K562 (cell line): ENCODE measurements at regions not wholly inside any gene's neighbourhood (a gene's known extent, or its start where the extent isn't known, plus 50 kb on each side); places are given as distances from the start of the nearest gene placed in this dataset.

Experiments used
- ATAC-seq: fragments of 200-7000 bp; cut with Tn5 transposase; 3 replicates; pipeline ENCODE4 v1.9.1; 2020; ENCODE audit warnings: moderate library complexity
- BruUV-seq: library from RNA; stranded (reverse); fragments of 400-500 nt; replicated peaks from 2 replicates; lab custom pipeline; 2021; lab: Mats Ljungman, UMichigan
- CTCF ChIA-PET: fragments of 300-600 bp; formaldehyde crosslinking; extraction: SDS; loops from one replicate; lab custom pipeline; 2021; ENCODE audit warnings: low intra/inter-chr PET ratio; lab: Yijun Ruan, JAX
- POLR2A ChIA-PET: fragments of 300-600, 350-650 bp; sonication (Branson Sonifier 250); formaldehyde crosslinking; extraction: SDS; loops from one replicate; lab custom pipeline; 2021; ENCODE audit warnings: antibody characterized with exemption, inconsistent platforms; lab: Yijun Ruan, JAX
- DNase-seq, 4 experiments: peaks; one replicate each; pipeline versions ENCODE4 v3.0.0 to v3.0.0-alpha.2; 2011 to 2018; ENCODE audit warnings: low spot score in 3 of 4, mixed read lengths in 3 of 4; ENCODE audit errors: extremely low read depth in 1 of 4
- FAIRE-seq: peaks from 2 replicates; lab custom pipeline; 2011; peaks lifted over from hg19 to GRCh38; lab: Jason Lieb, UNC
- H2AFZ ChIP-seq: 2 replicates; pipeline ENCODE4 v1.6.0; 2011; ENCODE audit warnings: low read depth, low read length, control low read depth, inconsistent platforms
- H3K27ac ChIP-seq: fragments of 200-600 bp; 3 replicates; pipeline ENCODE4 v1.8.0; 2011; ENCODE audit warnings: low read depth, mild to moderate bottlenecking, control low read depth, inconsistent platforms, low read length, moderate library complexity, mixed read lengths; ENCODE audit errors: extremely low read depth
- H3K27me3 ChIP-seq, 2 experiments: fragments of 300-600 bp in 1 of 2; 2 replicates in 1 of 2; 3 replicates in 1 of 2; pipeline versions ENCODE4 v1.6.0 to v1.8.0; 2011; ENCODE audit warnings: inconsistent platforms in 2 of 2, low read length in 2 of 2, mild to moderate bottlenecking in 1 of 2, mixed read lengths in 1 of 2, moderate library complexity in 1 of 2; ENCODE audit not compliant: control insufficient read depth in 2 of 2, insufficient read depth in 2 of 2
- H3K36me3 ChIP-seq: fragments of 300-600 bp; 3 replicates; pipeline ENCODE4 v1.8.0; 2011; ENCODE audit warnings: mild to moderate bottlenecking, low read length, inconsistent platforms; ENCODE audit not compliant: control insufficient read depth, insufficient read depth
- H3K4me1 ChIP-seq, 2 experiments: fragments of 200-600 bp in 1 of 2; replicated peaks in 1 of 2; 2 replicates in 1 of 2; 3 replicates in 1 of 2; pipeline versions ENCODE4 v1.5.1 to v1.8.0; 2011; ENCODE audit warnings: inconsistent platforms in 2 of 2, low read length in 2 of 2, mild to moderate bottlenecking in 1 of 2, mixed read lengths in 1 of 2, moderate library complexity in 1 of 2; ENCODE audit not compliant: control insufficient read depth in 2 of 2, insufficient read depth in 2 of 2
- H3K4me2 ChIP-seq: 2 replicates; pipeline ENCODE4 v1.6.1; 2011; ENCODE audit warnings: low read length, control low read depth, inconsistent platforms, mixed read lengths; ENCODE audit not compliant: insufficient read depth
- H3K4me3 ChIP-seq: fragments of 200-600 bp; sonication (generic), shearing (Covaris generic); 2 replicates; pipeline ENCODE4 v1.5.1; 2016; ENCODE audit warnings: control low read depth, inconsistent platforms
- H3K79me2 ChIP-seq: fragments of 200-600 bp; 3 replicates; pipeline ENCODE4 v1.8.0; 2011; ENCODE audit warnings: low read length, inconsistent platforms; ENCODE audit not compliant: control insufficient read depth, insufficient read depth
- H3K9ac ChIP-seq, 2 experiments: 2 replicates each; pipeline versions ENCODE4 v1.6.0 to v1.6.1; 2011; ENCODE audit warnings: low read depth in 2 of 2, low read length in 2 of 2, control low read depth in 1 of 2, inconsistent platforms in 1 of 2, mild to moderate bottlenecking in 1 of 2, mixed read lengths in 1 of 2; ENCODE audit not compliant: insufficient read depth in 1 of 2
- H3K9me1 ChIP-seq: one replicate; pipeline ENCODE4 v1.6.0; 2011; ENCODE audit warnings: inconsistent platforms, mild to moderate bottlenecking, low read length, moderate library complexity; ENCODE audit not compliant: control insufficient read depth, insufficient read depth
- H3K9me3 ChIP-seq: replicated peaks from 2 replicates; pipeline ENCODE4 v1.5.1; 2011; ENCODE audit warnings: low read depth, low read length, inconsistent platforms; ENCODE audit not compliant: control insufficient read depth, insufficient read depth
- H4K20me1 ChIP-seq: replicated peaks from 2 replicates; pipeline ENCODE4 v1.6.1; 2011; ENCODE audit warnings: low read length, inconsistent platforms, mixed read lengths; ENCODE audit not compliant: control insufficient read depth, insufficient read depth
- CBFB ChIP-seq: sonication (generic); formaldehyde crosslinking; IDR thresholded peaks from 2 replicates; pipeline ENCODE4 v1.4.0; 2020; ENCODE audit warnings: mild to moderate bottlenecking, missing genetic modification reagents
- CHD2 ChIP-seq: IDR thresholded peaks from 2 replicates; pipeline ENCODE4 v1.6.1; 2011; ENCODE audit warnings: low read depth, low read length
- GMEB1 ChIP-seq: fragments of 250-450 bp; sonication (Bioruptor Pico); IDR thresholded peaks from 2 replicates; pipeline ENCODE4 v1.4.0; 2020; ENCODE audit warnings: mild to moderate bottlenecking
- HCFC1 ChIP-seq: IDR thresholded peaks from 2 replicates; pipeline ENCODE4 v1.6.1; 2012; ENCODE audit warnings: low read depth, low read length, improper control_type of control experiment
- SIN3A ChIP-seq, 2 experiments: fragments of 150-350 bp in 1 of 2; IDR thresholded peaks; 2 replicates each; pipeline ENCODE4 v1.6.1; 2011 to 2016; ENCODE audit warnings: borderline replicate concordance in 2 of 2, low read depth in 2 of 2, low read length in 2 of 2, mild to moderate bottlenecking in 2 of 2, moderate library complexity in 2 of 2; ENCODE audit not compliant: control insufficient read depth in 1 of 2
- TAF1 ChIP-seq: IDR thresholded peaks from 2 replicates; pipeline ENCODE4 v1.6.1; 2011; ENCODE audit warnings: mild to moderate bottlenecking, low read length, moderate library complexity; ENCODE audit not compliant: insufficient read depth, control insufficient read depth, severe bottlenecking; ENCODE audit errors: extremely low read depth
- ZNF551 ChIP-seq: fragments of 250-450 bp; sonication (Bioruptor Pico); IDR thresholded peaks from 2 replicates; pipeline ENCODE4 v1.5.0; 2021; ENCODE audit warnings: mild to moderate bottlenecking, moderate library complexity
- ZNF696 ChIP-seq: fragments of 250-450 bp; sonication (Bioruptor Pico); conservative IDR thresholded peaks from 2 replicates; pipeline ENCODE4 v1.4.0; 2020; ENCODE audit warnings: mild to moderate bottlenecking, moderate library complexity
- ZNF76 ChIP-seq: fragments of 250-450 bp; sonication (Bioruptor Pico); IDR thresholded peaks from 2 replicates; pipeline ENCODE4 v1.4.0; 2020; ENCODE audit warnings: mild to moderate bottlenecking, moderate library complexity, borderline replicate concordance
- WGBS: fragments of 100-300 bp; shearing (Covaris generic); methylation state at CpG from one replicate; pipeline ENCODE4 v1.1.6; 2016; ENCODE audit warnings: low coverage, mixed read lengths; ENCODE audit not compliant: insufficient coverage; ENCODE audit errors: missing lambda C conversion rate; 5-methylcytosine and 5-hydroxymethylcytosine counted together
- in situ Hi-C: fragments of 300-500 bp; cut with MboI; formaldehyde crosslinking; loops from 4 replicates; pipeline ENCODE4 v1.15.0; 2018; ENCODE audit warnings: inconsistent platforms, mixed read lengths
- intact Hi-C: fragments of 100-400 bp; cut with micrococcal nuclease; formaldehyde crosslinking; loops from 2 replicates; pipeline ENCODE4 v1.14.2; 2022

- Histone ChIP-seq H2AFZ (no peak overlapping the region), H4K20me1 (no peaks in the 10 kb centered on the region), H3K9me1 (no peaks in the 10 kb centered on the region), H3K9ac (no peak overlapping the region), H3K27ac (no peak overlapping the region), H3K27me3 (no peaks in the 10 kb centered on the region), H3K4me3 (no peak overlapping the region), H3K36me3 (no peaks in the 10 kb centered on the region), H3K4me1 (no peaks in the 10 kb centered on the region), H3K9me3 (no peaks in the 10 kb centered on the region), H3K79me2 (no peaks in the 10 kb centered on the region), H3K4me2 (no peak overlapping the region)
- no TSS peak for BruUV-seq
- ATAC-seq (no peak), FAIRE-seq (no peak), DNase-seq (no peak)
- TF ChIP-seq CHD2 (no peak), HCFC1 (no peak), ZNF551 (no peak), GMEB1 (CRISPR knock-in tag) (no peak), TAF1 (no peak), CBFB (CRISPR knock-in tag) (no peak), ZNF76 (CRISPR knock-in tag) (no peak), ZNF696 (CRISPR knock-in tag) (no peak), SIN3A (IDR thresholded peaks at IDR 0.05; ENCODE audit: borderline replicate concordance in 2 of 2, control insufficient read depth in 1 of 2, low read depth in 2 of 2, low read length in 2 of 2) (no peak)
- CTCF ChIA-PET = no interaction called here
- POLR2A ChIA-PET = no interaction called here
- intact Hi-C loops (no loop called here), in situ Hi-C loops (no loop called here)
- 0% methylated on average over 3 of the region's 3 CpGs for WGBS
These were observed 711.6 kb downstream of the MECOM start for GRCh38 chr3:168951884-168952283.
